Glutamatergic neuron (in vitro differentiated cells): ENCODE measurements at regions not wholly inside any gene's neighbourhood (a gene's known extent, or its start where the extent isn't known, plus 50 kb on each side); places are given as distances from the start of the nearest gene placed in this dataset.

Source experiments
- DNase-seq: peaks from one replicate; pipeline ENCODE4 v3.0.0; 2022
- H3K27ac Mint-ChIP-seq: one replicate; pipeline ENCODE4 v1.8.0; 2020; ENCODE audit warnings: mild to moderate bottlenecking, mixed read lengths, inconsistent platforms; ENCODE audit not compliant: unreplicated experiment
- H3K27me3 Mint-ChIP-seq: one replicate; pipeline ENCODE4 v1.8.0; 2020; ENCODE audit warnings: mild to moderate bottlenecking, moderate library complexity, mixed read lengths, inconsistent platforms; ENCODE audit not compliant: unreplicated experiment
- H3K36me3 Mint-ChIP-seq: one replicate; pipeline ENCODE4 v1.8.0; 2020; ENCODE audit warnings: mild to moderate bottlenecking, mixed read lengths, inconsistent platforms; ENCODE audit not compliant: unreplicated experiment
- H3K4me1 Mint-ChIP-seq: one replicate; pipeline ENCODE4 v1.8.0; 2020; ENCODE audit warnings: mild to moderate bottlenecking, low read depth, mixed read lengths, inconsistent platforms; ENCODE audit not compliant: unreplicated experiment
- H3K4me3 Mint-ChIP-seq: one replicate; pipeline ENCODE4 v1.8.0; 2020; ENCODE audit warnings: mild to moderate bottlenecking, mixed read lengths, inconsistent platforms; ENCODE audit not compliant: unreplicated experiment
- H3K9me3 Mint-ChIP-seq: one replicate; pipeline ENCODE4 v1.8.0; 2020; ENCODE audit warnings: mild to moderate bottlenecking, moderate library complexity, mixed read lengths, inconsistent platforms; ENCODE audit not compliant: unreplicated experiment
- TF ChIP-seq, protein P1 (sequence below): fragments of 200-600 bp; sonication (generic); IDR thresholded peaks from one replicate; pipeline ENCODE4 v1.5.0; 2021; ENCODE audit not compliant: partially characterized antibody, unreplicated experiment

DNA sequence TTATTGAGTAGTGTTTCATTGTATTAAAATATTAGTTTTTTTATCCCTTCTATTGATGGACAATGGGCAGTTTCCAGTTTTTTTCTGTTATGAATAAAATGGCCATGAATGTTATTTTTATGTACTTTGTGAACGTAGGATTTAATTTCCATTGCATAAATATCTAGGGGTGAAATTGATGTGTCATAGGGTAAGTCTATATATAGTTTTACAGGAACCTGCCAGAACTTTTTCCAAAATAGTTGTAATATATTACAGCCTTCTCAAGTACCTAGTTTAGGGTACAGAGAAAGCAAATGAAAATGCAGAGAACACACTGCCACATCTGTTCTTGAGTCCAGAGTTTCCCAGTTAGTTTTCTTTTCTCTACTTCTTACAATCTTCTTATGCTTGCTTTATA is 378.6 kb downstream of the MEIS1 start:
- TF ChIP-seq, protein P1, sequence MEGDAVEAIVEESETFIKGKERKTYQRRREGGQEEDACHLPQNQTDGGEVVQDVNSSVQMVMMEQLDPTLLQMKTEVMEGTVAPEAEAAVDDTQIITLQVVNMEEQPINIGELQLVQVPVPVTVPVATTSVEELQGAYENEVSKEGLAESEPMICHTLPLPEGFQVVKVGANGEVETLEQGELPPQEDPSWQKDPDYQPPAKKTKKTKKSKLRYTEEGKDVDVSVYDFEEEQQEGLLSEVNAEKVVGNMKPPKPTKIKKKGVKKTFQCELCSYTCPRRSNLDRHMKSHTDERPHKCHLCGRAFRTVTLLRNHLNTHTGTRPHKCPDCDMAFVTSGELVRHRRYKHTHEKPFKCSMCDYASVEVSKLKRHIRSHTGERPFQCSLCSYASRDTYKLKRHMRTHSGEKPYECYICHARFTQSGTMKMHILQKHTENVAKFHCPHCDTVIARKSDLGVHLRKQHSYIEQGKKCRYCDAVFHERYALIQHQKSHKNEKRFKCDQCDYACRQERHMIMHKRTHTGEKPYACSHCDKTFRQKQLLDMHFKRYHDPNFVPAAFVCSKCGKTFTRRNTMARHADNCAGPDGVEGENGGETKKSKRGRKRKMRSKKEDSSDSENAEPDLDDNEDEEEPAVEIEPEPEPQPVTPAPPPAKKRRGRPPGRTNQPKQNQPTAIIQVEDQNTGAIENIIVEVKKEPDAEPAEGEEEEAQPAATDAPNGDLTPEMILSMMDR = no peak
- H3K4me3 Mint-ChIP-seq = no peak overlapping the region
- no peaks in the 10 kb centered on the region for H3K4me1 Mint-ChIP-seq
- H3K36me3 Mint-ChIP-seq = no peaks in the 10 kb centered on the region
- H3K27ac Mint-ChIP-seq = no peak overlapping the region
- H3K27me3 Mint-ChIP-seq = no peaks in the 10 kb centered on the region
- no peaks in the 10 kb centered on the region for H3K9me3 Mint-ChIP-seq
- no peak for DNase-seq

DNA sequence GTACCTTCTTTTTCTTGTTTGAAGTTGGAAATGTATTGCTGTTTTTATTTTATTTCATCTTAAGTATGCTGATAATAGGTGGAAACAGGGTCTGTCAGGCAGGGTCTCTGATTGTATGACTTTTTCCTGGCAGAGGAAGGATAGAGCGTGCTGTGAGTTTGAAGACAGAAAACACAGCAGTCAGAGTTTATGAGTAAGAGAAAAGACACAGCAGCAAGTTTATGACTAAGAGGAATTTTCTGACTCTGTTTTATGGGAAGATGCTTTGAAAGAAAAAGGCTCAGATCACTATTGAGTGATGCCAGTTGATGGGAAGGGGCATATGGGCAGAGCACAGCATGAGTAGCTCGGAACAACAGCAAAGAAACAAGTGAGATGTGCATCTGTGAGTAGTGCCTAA is 379.1 kb downstream of the MEIS1 start:
- Mint-ChIP-seq H3K36me3 (no peaks in the 10 kb centered on the region), H3K4me1 (no peaks in the 10 kb centered on the region), H3K9me3 (no peaks in the 10 kb centered on the region), H3K4me3 (no peak overlapping the region), H3K27ac (no peak overlapping the region), H3K27me3 (no peaks in the 10 kb centered on the region)
- no peak for DNase-seq
- TF ChIP-seq, protein P1 = no peak

DNA sequence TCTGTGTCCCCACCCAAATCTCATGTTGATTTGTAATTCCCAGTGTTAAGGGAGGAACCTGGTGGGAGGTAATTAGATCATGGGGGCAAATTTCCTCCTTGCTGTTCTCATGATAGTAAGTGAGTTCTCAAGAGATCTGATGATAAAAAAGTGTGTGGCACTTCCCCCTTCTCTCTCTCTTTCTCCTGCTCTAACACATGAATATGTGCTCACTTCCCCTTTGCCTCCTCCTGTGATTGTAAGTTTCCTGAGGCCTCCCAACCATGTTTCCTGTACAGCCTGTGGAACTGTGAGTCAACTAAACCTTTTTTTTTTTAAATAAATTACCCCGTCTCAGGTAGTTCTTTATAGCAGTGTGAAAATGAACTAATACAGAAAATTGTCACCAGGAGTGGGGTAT is 380.0 kb downstream of the MEIS1 start:
- no peaks in the 10 kb centered on the region for H3K4me1 Mint-ChIP-seq

DNA sequence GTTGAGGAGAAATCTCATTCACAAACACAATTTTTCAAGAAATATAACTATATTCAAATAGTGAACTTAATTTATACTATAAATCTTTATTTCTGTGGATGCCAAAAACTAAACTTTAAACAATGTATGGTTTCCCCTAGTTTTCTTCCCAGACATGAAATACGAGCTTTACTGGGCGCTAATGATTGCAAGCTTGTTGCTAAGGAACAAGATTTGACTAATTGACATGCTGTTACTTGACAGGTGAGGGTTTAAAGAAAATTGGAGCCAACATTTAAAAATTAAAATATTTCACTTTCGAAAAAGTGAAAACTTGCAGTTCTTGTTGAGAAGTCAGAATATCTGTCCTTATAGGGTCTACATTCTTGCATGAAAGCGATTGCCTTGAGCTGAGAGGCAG is 381.0 kb downstream of the MEIS1 start:
- Mint-ChIP-seq H3K4me3 (no peak overlapping the region), H3K27me3 (peaks cover 2% of the 10 kb centered on the region), H3K4me1 (no peaks in the 10 kb centered on the region), H3K9me3 (no peaks in the 10 kb centered on the region), H3K36me3 (peaks cover 8% of the 10 kb centered on the region), H3K27ac (no peak overlapping the region)
- no peak for DNase-seq
- TF ChIP-seq, protein P1 = no peak

More for the DNA sequence above, 380.0 kb downstream of the MEIS1 start:
- no peak overlapping the region for H3K4me3 Mint-ChIP-seq
- peaks cover 5% of the 10 kb centered on the region for H3K36me3 Mint-ChIP-seq
- no peaks in the 10 kb centered on the region for H3K9me3 Mint-ChIP-seq
- TF ChIP-seq, protein P1 = no peak
- no peak for DNase-seq
- peaks cover 1% of the 10 kb centered on the region for H3K27me3 Mint-ChIP-seq
- H3K27ac Mint-ChIP-seq = no peak overlapping the region

DNA sequence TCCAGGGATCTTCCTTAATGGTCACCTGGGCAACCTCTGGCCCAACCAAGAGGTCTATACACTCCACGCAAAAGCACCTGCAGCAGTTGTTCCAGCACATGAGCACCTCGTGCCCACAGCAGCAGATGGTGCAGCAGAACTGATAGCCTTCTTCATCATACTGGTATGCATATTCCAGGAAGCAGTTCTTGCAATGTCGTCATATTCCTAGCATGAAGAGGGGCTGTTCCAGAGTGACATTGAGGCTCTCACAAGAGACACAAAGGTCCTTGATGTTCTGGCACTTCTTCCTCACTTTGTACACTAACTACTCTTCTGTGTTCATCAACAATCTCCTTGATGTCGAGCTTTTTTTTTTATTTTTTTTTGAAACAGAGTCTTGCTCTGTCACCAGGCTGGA is 386.2 kb downstream of the MEIS1 start:
- no peak for DNase-seq
- Mint-ChIP-seq H3K27ac (no peak overlapping the region), H3K4me1 (no peaks in the 10 kb centered on the region), H3K36me3 (peaks cover 8% of the 10 kb centered on the region), H3K9me3 (peaks cover 2% of the 10 kb centered on the region), H3K4me3 (no peak overlapping the region), H3K27me3 (peaks cover 5% of the 10 kb centered on the region)
- TF ChIP-seq, protein P1 = no peak
